ENCODE measurements at regions not wholly inside any gene's neighbourhood (a gene's known extent, or its start where the extent isn't known, plus 50 kb on each side); places are given as distances from the start of the nearest gene placed in this dataset.
A peak's percentile ranks its signal among the peaks of the same experiment; 100 is the strongest.

- no peak overlapping the region for H3K4me3 ChIP-seq (replicated peaks in 1 of 4; ENCODE audit: control extremely low read depth in 1 of 4, insufficient read depth in 1 of 4, low read depth in 3 of 4, low read length in 4 of 4)
Measured at GRCh38 chr4:72984351-72984750, 85.2 kb downstream of the COX18 start.

GRCh38 chr4:72983709-72984108 is 85.8 kb downstream of the COX18 start:
- Histone ChIP-seq H3K9me3 (ENCODE audit: control insufficient read depth, insufficient read depth, low read depth, low read length) (no peaks in the 10 kb centered on the region), H3K27me3 (ENCODE audit: control insufficient read depth, insufficient read depth, low read length) (no peaks in the 10 kb centered on the region), H3K4me1 (ENCODE audit: control insufficient read depth, extremely low read depth, insufficient read depth, low read length) (no peaks in the 10 kb centered on the region), H3K79me2 (ENCODE audit: control insufficient read depth, insufficient read depth, low read length) (no peaks in the 10 kb centered on the region), H3K4me3 (replicated peaks in 1 of 4; ENCODE audit: control extremely low read depth in 1 of 4, insufficient read depth in 1 of 4, low read depth in 3 of 4, low read length in 4 of 4) (no peak overlapping the region), H3K4me2 (ENCODE audit: extremely low read depth, insufficient read depth, low read length) (no peak overlapping the region), H3K36me3 (ENCODE audit: control insufficient read depth, insufficient read depth, low read length) (no peaks in the 10 kb centered on the region), H3K9ac (ENCODE audit: insufficient read depth, low read length) (no peak overlapping the region), H4K20me1 (ENCODE audit: control insufficient read depth, extremely low read depth, insufficient read depth, low read length) (no peaks in the 10 kb centered on the region), H2AFZ (ENCODE audit: low read length) (no peak overlapping the region), H3K27ac (ENCODE audit: insufficient read depth, low read length) (no peak overlapping the region)
- DNase-seq (ENCODE audit: low read depth in 2 of 2) = no peak
- TF ChIP-seq, protein P1, sequence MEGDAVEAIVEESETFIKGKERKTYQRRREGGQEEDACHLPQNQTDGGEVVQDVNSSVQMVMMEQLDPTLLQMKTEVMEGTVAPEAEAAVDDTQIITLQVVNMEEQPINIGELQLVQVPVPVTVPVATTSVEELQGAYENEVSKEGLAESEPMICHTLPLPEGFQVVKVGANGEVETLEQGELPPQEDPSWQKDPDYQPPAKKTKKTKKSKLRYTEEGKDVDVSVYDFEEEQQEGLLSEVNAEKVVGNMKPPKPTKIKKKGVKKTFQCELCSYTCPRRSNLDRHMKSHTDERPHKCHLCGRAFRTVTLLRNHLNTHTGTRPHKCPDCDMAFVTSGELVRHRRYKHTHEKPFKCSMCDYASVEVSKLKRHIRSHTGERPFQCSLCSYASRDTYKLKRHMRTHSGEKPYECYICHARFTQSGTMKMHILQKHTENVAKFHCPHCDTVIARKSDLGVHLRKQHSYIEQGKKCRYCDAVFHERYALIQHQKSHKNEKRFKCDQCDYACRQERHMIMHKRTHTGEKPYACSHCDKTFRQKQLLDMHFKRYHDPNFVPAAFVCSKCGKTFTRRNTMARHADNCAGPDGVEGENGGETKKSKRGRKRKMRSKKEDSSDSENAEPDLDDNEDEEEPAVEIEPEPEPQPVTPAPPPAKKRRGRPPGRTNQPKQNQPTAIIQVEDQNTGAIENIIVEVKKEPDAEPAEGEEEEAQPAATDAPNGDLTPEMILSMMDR (conservative IDR thresholded peaks at IDR 0.05 in 1 of 2, IDR thresholded peaks at IDR 0.05 in 1 of 2; ENCODE audit: low read depth in 1 of 2, low read length in 2 of 2) = no peak
- no peak for TF ChIP-seq EZH2 (IDR thresholded peaks at IDR 0.05; ENCODE audit: low read length, missing control alignments)

More at GRCh38 chr4:72984351-72984750, 85.2 kb downstream of the COX18 start:
- H3K36me3 ChIP-seq (ENCODE audit: control insufficient read depth, insufficient read depth, low read length) = no peaks in the 10 kb centered on the region
- H3K79me2 ChIP-seq (ENCODE audit: control insufficient read depth, insufficient read depth, low read length) = no peaks in the 10 kb centered on the region
- no peaks in the 10 kb centered on the region for H4K20me1 ChIP-seq (ENCODE audit: control insufficient read depth, extremely low read depth, insufficient read depth, low read length)
- H3K27ac ChIP-seq (ENCODE audit: insufficient read depth, low read length) = no peak overlapping the region
- no peak overlapping the region for H3K9ac ChIP-seq (ENCODE audit: insufficient read depth, low read length)
- H3K4me1 ChIP-seq (ENCODE audit: control insufficient read depth, extremely low read depth, insufficient read depth, low read length) = no peaks in the 10 kb centered on the region
- DNase-seq (ENCODE audit: low read depth in 2 of 2) = no peak
- no peak for TF ChIP-seq EZH2 (IDR thresholded peaks at IDR 0.05; ENCODE audit: low read length, missing control alignments)
- TF ChIP-seq, protein P1 (conservative IDR thresholded peaks at IDR 0.05 in 1 of 2, IDR thresholded peaks at IDR 0.05 in 1 of 2; ENCODE audit: low read depth in 1 of 2, low read length in 2 of 2) = no peak
- H2AFZ ChIP-seq (ENCODE audit: low read length) = no peak overlapping the region
- no peaks in the 10 kb centered on the region for H3K9me3 ChIP-seq (ENCODE audit: control insufficient read depth, insufficient read depth, low read depth, low read length)
- no peak overlapping the region for H3K4me2 ChIP-seq (ENCODE audit: extremely low read depth, insufficient read depth, low read length)
- no peaks in the 10 kb centered on the region for H3K27me3 ChIP-seq (ENCODE audit: control insufficient read depth, insufficient read depth, low read length)

GRCh38 chr4:72977936-72978485 is 91.5 kb downstream of the COX18 start:
- Histone ChIP-seq H3K9ac (ENCODE audit: insufficient read depth, low read length) (no peak overlapping the region), H3K4me3 (replicated peaks in 1 of 4; ENCODE audit: control extremely low read depth in 1 of 4, insufficient read depth in 1 of 4, low read depth in 3 of 4, low read length in 4 of 4) (no peak overlapping the region), H3K4me1 (ENCODE audit: control insufficient read depth, extremely low read depth, insufficient read depth, low read length) (peaks cover 3% of the 10 kb centered on the region), H3K36me3 (ENCODE audit: control insufficient read depth, insufficient read depth, low read length) (no peaks in the 10 kb centered on the region), H3K4me2 (ENCODE audit: extremely low read depth, insufficient read depth, low read length) (no peak overlapping the region), H2AFZ (ENCODE audit: low read length) (no peak overlapping the region), H4K20me1 (ENCODE audit: control insufficient read depth, extremely low read depth, insufficient read depth, low read length) (no peaks in the 10 kb centered on the region), H3K9me3 (ENCODE audit: control insufficient read depth, insufficient read depth, low read depth, low read length) (no peaks in the 10 kb centered on the region), H3K79me2 (ENCODE audit: control insufficient read depth, insufficient read depth, low read length) (no peaks in the 10 kb centered on the region), H3K27me3 (ENCODE audit: control insufficient read depth, insufficient read depth, low read length) (no peaks in the 10 kb centered on the region), H3K27ac (ENCODE audit: insufficient read depth, low read length) (no peak overlapping the region)
- peak in 1 of 2 donors; percentile 82 for DNase-seq (ENCODE audit: low read depth in 2 of 2)
- TF ChIP-seq, protein P1 (conservative IDR thresholded peaks at IDR 0.05 in 1 of 2, IDR thresholded peaks at IDR 0.05 in 1 of 2; ENCODE audit: low read depth in 1 of 2, low read length in 2 of 2) = no peak
- no peak for TF ChIP-seq EZH2 (IDR thresholded peaks at IDR 0.05; ENCODE audit: low read length, missing control alignments)
